Upper lobe of right lung (tissue), 1 donor: ENCODE measurements at regions not wholly inside any gene's neighbourhood (a gene's known extent, or its start where the extent isn't known, plus 50 kb on each side); places are given as distances from the start of the nearest gene placed in this dataset.
"Not testable (repeated sequence)": the region's sequence is repeated elsewhere in the genome, so short reads cannot be mapped to it uniquely, and the experiment has no call there.

Source experiments
- ATAC-seq: fragments of 200-7000 bp; cut with Tn5 transposase; one replicate; pipeline ENCODE4 v1.9.1; 2020; ENCODE audit warnings: mild to moderate bottlenecking, moderate library complexity
- DNase-seq: peaks from one replicate; pipeline ENCODE4 v3.0.0-alpha.2; 2020
- H3K27ac ChIP-seq: fragments of 200-600 bp; one replicate; pipeline ENCODE4 v1.8.0; 2022
- H3K27me3 ChIP-seq: fragments of 200-600 bp; one replicate; pipeline ENCODE4 v1.8.0; 2022; ENCODE audit warnings: mild to moderate bottlenecking
- H3K36me3 ChIP-seq: fragments of 200-600 bp; one replicate; pipeline ENCODE4 v1.8.0; 2022
- H3K4me1 ChIP-seq: fragments of 200-600 bp; one replicate; pipeline ENCODE4 v1.8.0; 2022
- H3K4me3 ChIP-seq: fragments of 200-600 bp; one replicate; pipeline ENCODE4 v1.8.0; 2022; ENCODE audit warnings: mild to moderate bottlenecking
- H3K9me3 ChIP-seq: fragments of 200-600 bp; one replicate; pipeline ENCODE4 v1.8.0; 2022
- intact Hi-C: fragments of 100-400 bp; cut with DNase I; formaldehyde crosslinking; loops from one replicate; pipeline ENCODE4 v1.11.0; 2022
- TF ChIP-seq, protein P1 (sequence below): fragments of 200-600 bp; IDR thresholded peaks from one replicate; pipeline ENCODE4 v1.8.0; 2022; ENCODE audit warnings: antibody characterized with exemption
- donor health status: DM: no; HTN: yes; CAD: no; lungs with severe emphysema.

DNA sequence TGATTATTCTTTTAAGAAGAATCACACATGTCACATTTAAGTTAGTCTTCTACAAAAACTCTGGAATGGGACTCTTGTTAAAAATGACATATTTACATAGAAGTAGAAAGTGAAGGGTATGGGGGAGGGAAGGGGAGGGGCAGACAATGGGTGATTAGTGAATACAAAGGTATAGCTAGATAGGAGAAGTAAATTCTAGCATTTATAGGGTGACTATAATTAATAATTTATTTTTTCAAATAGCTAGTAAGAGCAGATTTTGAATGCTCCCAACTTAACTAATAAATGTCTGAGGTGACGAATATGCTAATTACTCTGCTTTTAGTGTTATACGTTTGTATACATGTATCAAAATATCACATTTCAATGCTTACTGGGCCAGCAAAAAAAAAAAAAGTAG, 59.4 kb downstream of the BLTP3B start:
- DNase-seq (no peak), ATAC-seq (no peak)
- Histone ChIP-seq H3K9me3 (no peaks in the 10 kb centered on the region), H3K4me3 (no peak overlapping the region), H3K4me1 (no peaks in the 10 kb centered on the region), H3K36me3 (peaks cover 40% of the 10 kb centered on the region), H3K27ac (no peak overlapping the region), H3K27me3 (no peaks in the 10 kb centered on the region)
- TF ChIP-seq, protein P1, sequence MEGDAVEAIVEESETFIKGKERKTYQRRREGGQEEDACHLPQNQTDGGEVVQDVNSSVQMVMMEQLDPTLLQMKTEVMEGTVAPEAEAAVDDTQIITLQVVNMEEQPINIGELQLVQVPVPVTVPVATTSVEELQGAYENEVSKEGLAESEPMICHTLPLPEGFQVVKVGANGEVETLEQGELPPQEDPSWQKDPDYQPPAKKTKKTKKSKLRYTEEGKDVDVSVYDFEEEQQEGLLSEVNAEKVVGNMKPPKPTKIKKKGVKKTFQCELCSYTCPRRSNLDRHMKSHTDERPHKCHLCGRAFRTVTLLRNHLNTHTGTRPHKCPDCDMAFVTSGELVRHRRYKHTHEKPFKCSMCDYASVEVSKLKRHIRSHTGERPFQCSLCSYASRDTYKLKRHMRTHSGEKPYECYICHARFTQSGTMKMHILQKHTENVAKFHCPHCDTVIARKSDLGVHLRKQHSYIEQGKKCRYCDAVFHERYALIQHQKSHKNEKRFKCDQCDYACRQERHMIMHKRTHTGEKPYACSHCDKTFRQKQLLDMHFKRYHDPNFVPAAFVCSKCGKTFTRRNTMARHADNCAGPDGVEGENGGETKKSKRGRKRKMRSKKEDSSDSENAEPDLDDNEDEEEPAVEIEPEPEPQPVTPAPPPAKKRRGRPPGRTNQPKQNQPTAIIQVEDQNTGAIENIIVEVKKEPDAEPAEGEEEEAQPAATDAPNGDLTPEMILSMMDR: no peak
- intact Hi-C loops: no loop called here

DNA sequence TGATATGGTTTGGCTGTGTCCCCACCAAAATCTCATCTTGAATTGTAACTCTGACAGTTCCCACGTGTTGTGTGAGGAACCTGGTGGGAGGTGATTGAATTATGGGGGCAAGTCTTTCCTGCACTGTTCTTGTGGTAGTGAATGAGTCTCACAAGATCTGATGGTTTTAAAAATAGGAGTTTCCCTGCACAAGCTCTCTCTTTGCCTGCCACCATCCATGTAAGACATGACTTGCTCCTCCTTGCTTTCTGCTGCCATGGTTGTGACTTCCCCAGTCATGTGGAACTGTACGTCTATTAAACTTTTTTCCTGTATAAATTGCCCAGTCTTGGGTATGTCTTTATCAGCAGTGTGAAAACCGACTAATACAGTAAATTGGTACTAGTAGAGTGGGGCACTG, 63.9 kb downstream of the BLTP3B start:
- ATAC-seq, DNase-seq, H3K4me1 ChIP-seq, intact Hi-C loops, H3K27me3 ChIP-seq, H3K9me3 ChIP-seq, H3K27ac ChIP-seq, H3K4me3 ChIP-seq: not testable (repeated sequence)
- H3K36me3 ChIP-seq: peaks cover 36% of the 10 kb centered on the region

DNA sequence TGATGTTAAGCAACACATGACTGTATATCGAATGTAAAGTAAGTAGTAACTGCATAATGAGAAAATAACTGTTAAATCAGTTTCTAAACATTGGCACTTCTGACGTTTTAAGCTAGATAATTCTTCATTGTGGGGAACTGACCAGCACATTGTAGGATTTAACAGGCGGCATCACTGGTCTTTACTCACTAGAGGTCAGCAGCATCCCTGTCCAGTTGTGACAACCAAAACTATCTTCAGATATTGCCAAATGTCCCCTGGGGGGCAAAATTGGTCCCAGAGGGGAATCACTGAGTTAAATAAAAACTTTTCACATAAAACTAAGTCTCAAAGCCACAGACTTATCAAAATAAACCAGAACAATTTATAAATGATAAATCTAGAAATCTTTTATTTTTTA, 65.3 kb downstream of the BLTP3B start:
- Histone ChIP-seq H3K9me3 (no peaks in the 10 kb centered on the region), H3K4me1 (no peaks in the 10 kb centered on the region), H3K4me3 (no peak overlapping the region), H3K36me3 (peaks cover 22% of the 10 kb centered on the region), H3K27ac (no peak overlapping the region), H3K27me3 (no peaks in the 10 kb centered on the region)
- TF ChIP-seq, protein P1: no peak
- intact Hi-C loops: no loop called here
- DNase-seq (no peak), ATAC-seq (no peak)

DNA sequence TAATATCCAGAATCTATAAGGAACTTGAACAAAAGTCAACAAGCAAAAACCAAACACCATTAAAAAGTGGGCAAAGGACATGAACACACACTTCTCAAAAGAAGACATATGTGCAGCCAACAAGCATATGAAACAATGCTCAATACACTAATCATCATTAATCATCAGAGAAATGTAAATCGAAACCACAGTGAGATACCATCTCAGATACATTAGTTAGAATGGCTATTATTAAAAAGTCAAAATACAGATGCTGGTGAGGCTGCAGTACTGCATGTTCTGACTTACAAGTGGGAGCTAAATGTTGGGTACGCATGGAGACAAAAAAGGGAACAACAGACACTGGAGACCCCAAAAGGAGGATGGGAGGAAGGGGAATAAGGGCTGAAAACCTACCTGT, 67.1 kb downstream of the BLTP3B start:
- ATAC-seq (no peak), DNase-seq (no peak)
- Histone ChIP-seq H3K36me3 (peaks cover 15% of the 10 kb centered on the region), H3K27ac (no peak overlapping the region), H3K27me3 (no peaks in the 10 kb centered on the region), H3K4me3 (no peak overlapping the region), H3K4me1 (no peaks in the 10 kb centered on the region), H3K9me3 (no peaks in the 10 kb centered on the region)
- TF ChIP-seq, protein P1: no peak
- intact Hi-C loops: no loop called here

DNA sequence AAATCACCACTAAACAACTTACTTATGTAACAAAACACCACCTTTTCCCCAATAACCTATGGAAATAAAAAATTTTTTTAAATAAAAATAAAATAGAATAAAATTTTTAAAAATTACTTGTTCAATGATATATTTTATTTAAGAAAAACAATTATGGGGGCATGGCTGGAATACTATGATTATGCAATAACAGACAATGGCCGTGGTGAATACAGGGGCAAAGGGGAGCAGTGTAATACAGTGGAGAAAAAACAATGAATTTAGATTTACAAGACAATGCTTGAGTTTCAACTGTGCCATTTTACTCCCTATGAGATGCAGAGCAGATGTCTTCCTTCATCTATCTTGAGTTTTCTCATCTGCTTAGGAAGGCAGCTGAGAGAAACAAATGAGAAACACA, 72.9 kb downstream of the BLTP3B start:
- no peaks in the 10 kb centered on the region for H3K4me1 ChIP-seq
- DNase-seq (no peak), ATAC-seq (no peak)
- H3K27ac ChIP-seq: no peak overlapping the region
- intact Hi-C loops: no loop called here
- TF ChIP-seq, protein P1: no peak
- H3K36me3 ChIP-seq: peaks cover 23% of the 10 kb centered on the region
- H3K9me3 ChIP-seq: peaks cover 4% of the 10 kb centered on the region
- no peak overlapping the region for H3K4me3 ChIP-seq
- H3K27me3 ChIP-seq: no peaks in the 10 kb centered on the region

DNA sequence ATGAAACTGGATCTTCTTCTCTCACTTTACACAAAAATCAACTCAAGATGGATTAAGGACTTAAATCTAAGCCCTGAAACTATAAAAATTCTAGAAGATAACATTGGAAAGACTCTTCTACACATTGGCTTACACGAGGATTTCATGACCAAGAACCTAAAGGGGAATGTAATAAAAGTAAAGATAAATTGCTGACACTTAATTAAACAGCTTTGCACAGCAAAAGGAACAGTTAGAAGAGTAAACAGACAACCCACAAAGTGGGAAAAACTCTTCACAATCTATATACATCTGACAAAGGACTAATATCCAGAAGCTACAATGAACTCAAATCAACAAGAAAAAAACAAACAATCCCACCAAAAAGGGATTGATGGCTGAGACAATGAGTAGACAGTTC, 74.4 kb downstream of the BLTP3B start:
- Histone ChIP-seq H3K27ac (no peak overlapping the region), H3K4me1 (no peaks in the 10 kb centered on the region), H3K9me3 (peaks cover 4% of the 10 kb centered on the region), H3K36me3 (peaks cover 23% of the 10 kb centered on the region), H3K4me3 (no peak overlapping the region), H3K27me3 (no peaks in the 10 kb centered on the region)
- no peak for ATAC-seq
- DNase-seq: no peak
- TF ChIP-seq, protein P1: no peak
- intact Hi-C loops: no loop called here
